WTC11 (cell line): ENCODE measurements at regions not wholly inside any gene's neighbourhood (a gene's known extent, or its start where the extent isn't known, plus 50 kb on each side); places are given as distances from the start of the nearest gene placed in this dataset.

Experiments used
- JUN ChIP-seq: sonication (generic); formaldehyde crosslinking; IDR thresholded peaks from 2 replicates; pipeline ENCODE4 v1.8.0; 2023; ENCODE audit warnings: mild to moderate bottlenecking, missing genetic modification reagents
- TEAD4 ChIP-seq: sonication (generic); formaldehyde crosslinking; IDR thresholded peaks from 2 replicates; pipeline ENCODE4 v1.8.0; 2022; ENCODE audit warnings: mild to moderate bottlenecking, missing genetic modification reagents
- TF ChIP-seq, protein P1 (sequence below): fragments of 200-600 bp; IDR thresholded peaks from 2 replicates; pipeline ENCODE4 v1.8.0; 2022; ENCODE audit warnings: antibody characterized with exemption

DNA sequence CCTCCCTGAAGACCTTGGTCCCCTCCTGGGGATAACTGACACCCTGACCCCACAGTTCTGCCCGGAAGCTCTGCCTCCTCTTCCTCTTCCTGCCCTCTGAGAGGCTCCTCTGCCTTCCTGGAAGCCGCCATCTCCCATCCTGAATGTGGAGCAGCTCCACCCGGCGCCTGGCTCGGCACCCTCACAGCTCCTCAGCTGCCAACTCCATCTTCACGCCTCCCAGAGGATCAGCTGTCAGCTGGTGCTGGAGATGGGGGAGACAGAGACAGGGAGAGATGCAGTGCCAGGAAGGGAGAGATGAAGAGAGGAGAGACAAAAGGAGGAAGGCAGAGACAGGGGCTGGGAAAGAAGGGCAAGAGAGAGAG, 210.4 kb upstream of the CSF3R start:
- TF ChIP-seq TEAD4 (no peak), JUN (CRISPR knock-in tag) (no peak)
- TF ChIP-seq, protein P1, sequence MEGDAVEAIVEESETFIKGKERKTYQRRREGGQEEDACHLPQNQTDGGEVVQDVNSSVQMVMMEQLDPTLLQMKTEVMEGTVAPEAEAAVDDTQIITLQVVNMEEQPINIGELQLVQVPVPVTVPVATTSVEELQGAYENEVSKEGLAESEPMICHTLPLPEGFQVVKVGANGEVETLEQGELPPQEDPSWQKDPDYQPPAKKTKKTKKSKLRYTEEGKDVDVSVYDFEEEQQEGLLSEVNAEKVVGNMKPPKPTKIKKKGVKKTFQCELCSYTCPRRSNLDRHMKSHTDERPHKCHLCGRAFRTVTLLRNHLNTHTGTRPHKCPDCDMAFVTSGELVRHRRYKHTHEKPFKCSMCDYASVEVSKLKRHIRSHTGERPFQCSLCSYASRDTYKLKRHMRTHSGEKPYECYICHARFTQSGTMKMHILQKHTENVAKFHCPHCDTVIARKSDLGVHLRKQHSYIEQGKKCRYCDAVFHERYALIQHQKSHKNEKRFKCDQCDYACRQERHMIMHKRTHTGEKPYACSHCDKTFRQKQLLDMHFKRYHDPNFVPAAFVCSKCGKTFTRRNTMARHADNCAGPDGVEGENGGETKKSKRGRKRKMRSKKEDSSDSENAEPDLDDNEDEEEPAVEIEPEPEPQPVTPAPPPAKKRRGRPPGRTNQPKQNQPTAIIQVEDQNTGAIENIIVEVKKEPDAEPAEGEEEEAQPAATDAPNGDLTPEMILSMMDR, result no peak
